HL-60 (cell line): ENCODE measurements at regions not wholly inside any gene's neighbourhood (a gene's known extent, or its start where the extent isn't known, plus 50 kb on each side); places are given as distances from the start of the nearest gene placed in this dataset.

Source experiments
- CTCF ChIP-seq: IDR thresholded peaks from one replicate; pipeline ENCODE4 v1.5.1; 2011; ENCODE audit warnings: low read length, control low read depth, inconsistent platforms; ENCODE audit not compliant: insufficient read depth
- SPI1 ChIP-seq: IDR thresholded peaks from 2 replicates; pipeline ENCODE4 v1.6.1; 2012; ENCODE audit warnings: low read depth, mild to moderate bottlenecking, borderline replicate concordance

- TF ChIP-seq SPI1 (no peak), CTCF (no peak)
Observed at GRCh38 chr7:68424658-68425297, 1173.5 kb upstream of the AUTS2 start.
